Medulla oblongata (tissue), 1 donor: ENCODE measurements at regions not wholly inside any gene's neighbourhood (a gene's known extent, or its start where the extent isn't known, plus 50 kb on each side); places are given as distances from the start of the nearest gene placed in this dataset.
"Not testable (repeated sequence)": the region's sequence is repeated elsewhere in the genome, so short reads cannot be mapped to it uniquely, and the experiment has no call there.

Experiments
- DNase-seq: peaks from one replicate; pipeline ENCODE4 v3.0.0-alpha.2; 2015; ENCODE audit errors: extremely low spot score

DNA sequence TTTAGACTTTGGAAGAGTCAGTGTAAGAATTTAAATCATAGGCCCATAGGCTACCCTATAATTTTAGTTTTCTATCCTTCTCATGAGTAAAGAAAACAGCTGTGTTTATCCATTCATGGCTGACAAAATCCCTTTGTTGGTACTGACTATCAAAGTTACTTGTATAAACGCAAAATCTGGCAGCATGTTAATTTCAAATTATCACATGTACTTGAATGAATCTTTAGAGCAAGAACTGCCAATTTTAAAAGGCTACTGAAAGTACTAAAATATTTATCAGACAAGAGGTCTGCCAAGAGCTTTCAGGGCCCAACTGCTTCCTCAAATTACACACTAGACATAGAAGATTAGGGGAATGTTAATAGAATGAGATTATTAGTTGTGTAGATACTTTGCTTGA, 66.6 kb downstream of the MYL12B start:
- DNase-seq = no peak

DNA sequence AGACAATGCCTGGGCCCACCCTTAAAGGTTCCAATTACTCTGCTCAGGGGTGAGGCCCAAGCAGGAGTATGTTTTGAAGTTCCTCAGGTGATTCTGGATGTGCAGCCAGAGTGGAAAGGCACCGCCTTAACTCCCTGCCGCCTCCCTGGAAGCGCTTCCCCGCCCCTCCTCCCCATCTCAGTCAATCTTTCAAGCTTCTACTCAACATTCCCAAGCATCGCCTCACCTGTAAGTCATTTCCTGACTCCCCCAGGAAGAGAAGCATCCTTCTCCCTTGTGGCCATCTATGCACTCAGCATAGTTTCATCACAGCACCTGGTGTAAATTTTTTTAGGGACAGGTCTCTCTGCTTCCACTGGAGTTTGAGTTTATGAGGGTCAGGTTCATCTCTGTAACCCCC, 67.5 kb downstream of the MYL12B start:
- DNase-seq = no peak

DNA sequence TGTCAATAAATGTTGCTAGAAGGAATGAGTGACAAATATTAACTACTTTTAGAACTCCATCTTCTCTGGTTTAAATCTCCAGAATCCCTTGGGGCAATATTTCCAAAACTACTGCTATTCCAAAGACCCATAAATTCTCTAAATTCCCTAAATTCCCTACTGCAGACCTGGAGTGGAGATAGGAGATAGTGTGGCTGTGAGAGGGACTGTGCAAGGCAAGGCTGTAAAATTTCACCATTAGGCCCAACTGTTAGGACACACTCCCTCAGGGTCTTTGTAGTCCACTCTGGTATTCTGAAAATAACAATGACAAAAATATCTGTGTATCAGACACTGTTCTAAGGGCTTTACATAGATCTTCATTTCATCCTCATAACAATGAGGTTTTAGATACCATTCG, 67.9 kb downstream of the MYL12B start:
- no peak for DNase-seq

DNA sequence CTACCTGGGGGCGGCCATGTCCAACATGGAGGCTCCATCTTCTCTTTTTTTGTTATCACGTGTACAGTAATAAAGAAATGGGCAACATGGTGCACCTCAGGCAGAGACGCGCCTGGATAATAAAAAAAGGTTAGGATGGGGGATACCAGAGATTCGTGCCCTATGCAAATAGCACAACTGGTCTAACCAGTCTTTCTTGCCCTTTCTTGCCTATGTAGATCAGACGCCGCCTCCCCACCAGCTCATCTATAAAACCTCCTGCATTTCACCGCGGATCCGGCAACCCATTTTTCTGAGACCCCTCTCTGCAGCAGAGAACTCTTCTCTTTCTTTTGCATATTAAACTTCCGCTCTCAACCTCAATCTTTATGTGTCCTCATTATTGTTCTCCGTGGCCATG, 68.7 kb downstream of the MYL12B start:
- no peak for DNase-seq

DNA sequence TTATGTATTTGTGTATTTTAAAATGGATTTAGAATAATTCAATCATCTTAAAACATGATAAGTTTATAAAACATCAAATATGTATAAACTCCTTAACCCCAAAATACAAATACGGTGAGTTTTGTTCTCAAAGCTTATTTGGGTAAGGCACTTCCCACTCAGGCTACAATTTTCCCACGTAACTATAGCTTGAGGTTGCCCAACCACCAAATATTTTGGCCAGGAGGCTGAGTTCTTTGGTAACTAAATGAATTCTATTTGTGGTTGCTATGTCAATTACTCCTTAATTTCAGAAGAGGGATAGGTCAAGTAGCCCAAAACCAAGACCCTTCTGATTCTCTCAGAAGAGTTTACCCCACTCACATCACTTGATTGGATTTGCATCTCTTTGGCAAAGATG, 70.4 kb downstream of the MYL12B start:
- no peak for DNase-seq

DNA sequence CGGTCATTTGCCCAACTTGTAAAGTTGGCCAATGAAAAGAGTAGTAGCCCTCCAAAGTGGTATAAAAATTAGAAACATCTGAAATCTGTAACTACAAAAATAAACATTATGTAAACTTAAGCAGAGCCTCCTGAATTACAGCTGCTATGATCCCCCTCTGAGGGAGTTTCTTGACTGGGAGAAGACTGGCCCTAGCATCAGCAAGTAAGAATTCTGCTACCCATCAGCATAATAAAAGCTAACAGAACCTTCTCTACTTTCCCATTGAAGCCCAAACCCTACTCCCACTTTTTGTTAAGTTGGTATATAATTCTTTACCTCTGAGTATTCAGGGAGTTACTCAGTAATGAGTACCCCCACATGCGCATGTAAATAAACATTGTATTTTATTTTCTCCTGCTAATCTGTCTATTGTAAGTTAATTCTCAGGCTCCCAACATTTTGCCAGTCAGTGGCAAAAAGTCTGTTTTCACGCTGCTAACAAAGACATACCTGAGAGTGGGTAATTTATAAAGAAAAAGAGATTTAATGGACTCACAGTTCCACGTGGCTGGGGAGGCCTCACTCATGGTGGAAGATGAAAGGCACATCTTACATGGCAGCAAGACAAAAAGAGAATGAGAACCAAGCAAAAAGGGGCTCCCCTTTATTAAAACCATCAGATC, 71.3 kb downstream of the MYL12B start:
- DNase-seq = no peak

DNA sequence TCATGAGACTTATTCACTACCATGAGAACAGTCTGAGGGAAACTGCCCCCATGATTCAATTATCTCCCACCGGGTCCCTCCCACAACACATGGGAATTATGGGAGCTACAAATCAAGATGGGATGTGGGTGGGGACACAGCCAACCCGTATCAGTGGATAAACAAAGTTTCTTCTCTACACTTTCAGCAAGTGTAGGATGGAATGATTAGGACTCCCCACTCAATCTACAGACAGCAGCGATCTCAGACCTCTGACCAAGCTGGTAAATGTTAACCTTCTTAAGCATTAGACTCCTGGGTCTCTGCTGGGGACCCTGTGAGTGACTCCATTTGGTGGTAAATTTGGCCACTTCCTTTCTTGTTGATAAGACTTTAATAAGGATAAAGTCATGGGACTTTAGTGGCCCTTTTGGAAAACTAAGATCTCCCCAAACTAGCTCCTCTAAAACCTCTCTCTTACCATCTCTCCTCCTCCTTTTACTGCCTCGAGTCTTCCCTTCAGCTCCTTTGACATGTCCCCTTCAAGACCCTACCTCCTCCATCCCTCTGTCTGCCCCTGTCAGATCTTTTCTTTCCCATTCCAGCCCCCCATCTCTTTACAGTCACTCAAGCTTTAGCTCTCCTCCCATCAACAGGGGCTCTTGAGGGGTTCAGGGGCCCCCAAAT, 71.9 kb downstream of the MYL12B start:
- DNase-seq = no peak

DNA sequence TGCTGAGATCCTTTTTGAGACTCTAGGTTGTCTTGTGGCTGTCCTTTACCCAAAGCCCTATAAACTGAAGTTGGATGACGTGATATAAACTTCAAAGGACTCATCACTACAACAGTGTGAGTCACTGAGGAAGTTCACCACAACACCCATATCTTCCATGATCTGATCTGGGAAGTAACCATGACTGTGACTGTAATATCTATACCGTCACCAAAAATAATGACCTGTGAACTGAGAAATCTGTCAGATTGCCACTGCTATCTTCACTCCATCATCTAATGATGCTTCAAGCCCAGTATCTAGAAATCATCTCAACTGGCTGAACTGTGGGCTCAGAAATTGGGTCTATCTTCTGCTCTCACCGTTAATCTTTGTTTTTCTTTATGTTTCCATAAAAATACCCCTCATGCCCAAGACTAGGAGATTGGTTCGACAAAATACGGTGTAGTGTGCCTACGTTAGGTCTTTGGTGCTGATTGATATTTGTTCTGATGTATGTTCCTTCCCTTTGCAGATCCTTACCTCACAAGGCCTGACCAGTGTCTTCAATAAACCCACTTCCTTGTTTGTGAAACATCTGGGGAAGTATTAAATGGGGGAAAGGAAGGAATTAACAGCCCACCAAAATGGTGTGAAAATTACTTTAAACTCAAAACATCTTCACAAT, 78.2 kb downstream of the MYL12B start:
- DNase-seq = no peak

DNA sequence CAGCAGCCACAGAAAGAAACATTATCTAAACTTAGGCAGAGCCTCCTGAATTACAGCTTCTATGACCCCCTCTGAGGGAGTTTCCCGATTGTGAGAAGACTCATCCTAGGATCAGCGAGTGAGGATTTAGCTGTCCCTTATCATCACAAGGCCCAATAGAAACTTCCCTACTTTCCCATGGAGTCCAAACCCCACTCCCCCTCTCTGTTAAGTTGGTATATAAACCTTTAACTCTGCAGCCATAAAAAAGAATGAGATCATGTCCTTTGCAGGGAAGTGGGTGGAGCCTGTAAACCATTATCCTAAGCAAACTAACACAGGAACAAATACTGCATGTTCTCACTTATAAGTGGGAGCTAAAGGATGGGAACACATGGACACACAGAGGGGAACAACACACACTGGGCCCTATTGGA, 78.8 kb downstream of the MYL12B start:
- no peak for DNase-seq

DNA sequence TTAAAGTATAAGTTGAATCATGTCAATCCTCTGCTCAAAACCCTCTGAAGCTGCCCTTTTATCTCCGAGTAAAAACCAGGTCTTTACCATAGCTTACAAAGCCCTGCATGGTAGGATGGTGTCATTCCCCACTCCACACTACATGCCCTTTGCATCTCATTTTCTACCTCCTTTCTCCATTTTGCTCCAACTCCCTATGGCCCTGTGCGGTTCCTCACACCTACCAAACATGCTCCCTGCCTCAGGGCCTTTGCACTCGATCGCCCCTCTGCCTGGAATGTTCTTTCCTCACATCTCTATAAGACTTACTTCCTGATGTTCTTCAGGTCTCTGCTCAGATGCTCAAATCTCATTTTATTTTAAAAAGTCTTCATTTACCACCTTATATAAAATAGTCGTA, 80.7 kb downstream of the MYL12B start:
- DNase-seq = no peak

DNA sequence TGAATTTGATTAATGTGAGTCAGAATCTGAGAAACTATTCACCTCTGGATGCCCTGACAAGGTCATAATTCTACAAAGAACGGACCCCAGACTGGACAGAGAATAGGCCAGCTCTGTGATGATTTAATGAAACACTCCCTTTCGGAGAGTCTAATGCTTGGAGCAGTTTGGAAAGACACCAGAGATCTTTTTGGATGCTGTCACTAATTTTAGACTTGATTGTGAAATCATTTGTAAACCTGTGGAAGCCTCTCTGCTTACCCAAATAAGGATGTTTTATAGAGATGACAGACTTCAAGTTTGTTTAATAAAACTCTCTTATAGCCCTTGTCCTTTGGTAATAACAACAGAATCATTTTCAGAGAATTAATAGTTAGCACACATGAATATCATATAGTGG, 83.5 kb downstream of the MYL12B start:
- no peak for DNase-seq

DNA sequence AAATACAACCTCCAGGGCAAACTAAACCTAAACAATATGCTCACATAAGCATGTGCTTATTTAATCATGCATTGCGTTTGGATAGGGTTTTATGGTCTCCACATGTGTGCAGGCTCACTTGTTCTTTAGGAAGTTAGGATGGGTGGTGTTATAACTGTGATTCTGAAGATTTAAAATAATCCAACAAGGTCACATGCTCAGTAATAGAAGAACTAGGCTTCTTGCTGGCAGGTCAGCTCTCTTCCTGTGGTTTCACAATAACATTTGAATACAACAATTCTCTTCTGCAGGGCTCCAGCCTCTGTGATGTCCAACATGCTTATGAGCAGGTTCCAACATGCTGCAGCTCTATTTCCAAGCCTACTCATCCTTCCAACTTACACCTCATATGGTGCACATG, 84.0 kb downstream of the MYL12B start:
- no peak for DNase-seq

DNA sequence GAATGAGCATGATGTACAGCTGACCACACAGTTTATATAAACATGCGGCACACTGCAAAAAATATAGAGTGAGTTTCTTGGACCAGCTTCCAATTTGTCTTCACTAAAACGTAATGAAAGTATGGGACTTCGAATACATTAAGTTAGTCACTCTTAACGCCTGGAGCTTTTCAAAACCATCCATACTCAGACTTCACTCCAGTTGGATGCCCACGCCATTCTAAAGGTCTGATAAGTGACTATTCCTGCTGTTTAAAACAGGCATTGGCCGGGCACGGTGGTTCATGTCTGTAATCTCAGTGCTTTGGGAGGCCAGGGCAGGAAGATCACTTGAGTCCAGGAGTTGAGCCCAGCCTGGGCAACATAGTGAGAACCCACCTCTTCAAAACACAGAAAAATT, 84.6 kb downstream of the MYL12B start:
- DNase-seq = no peak

DNA sequence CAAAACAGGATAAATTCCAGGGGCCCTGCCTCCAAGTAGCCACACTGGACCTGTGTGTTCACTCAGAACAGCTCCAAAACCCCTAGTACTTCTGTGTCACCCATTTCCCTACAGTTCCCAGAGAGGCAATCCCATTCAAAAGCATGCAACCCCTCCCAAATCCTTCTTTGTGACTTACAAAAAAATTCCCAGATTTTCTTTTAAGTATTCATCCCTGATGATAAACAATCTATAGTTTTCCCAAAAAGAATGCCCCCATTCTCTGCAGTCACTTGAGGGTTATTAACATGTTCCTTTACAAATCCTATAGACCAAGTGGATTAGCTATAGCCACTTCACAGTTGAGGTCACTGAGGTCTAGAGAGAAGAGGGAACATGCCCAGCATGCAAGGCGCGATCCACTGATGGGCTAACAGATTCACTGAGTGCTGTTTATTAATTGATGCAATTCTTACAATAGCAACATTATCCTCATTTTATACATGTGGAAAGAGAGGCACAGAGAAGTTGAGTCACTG, 85.4 kb downstream of the MYL12B start:
- no peak for DNase-seq

DNA sequence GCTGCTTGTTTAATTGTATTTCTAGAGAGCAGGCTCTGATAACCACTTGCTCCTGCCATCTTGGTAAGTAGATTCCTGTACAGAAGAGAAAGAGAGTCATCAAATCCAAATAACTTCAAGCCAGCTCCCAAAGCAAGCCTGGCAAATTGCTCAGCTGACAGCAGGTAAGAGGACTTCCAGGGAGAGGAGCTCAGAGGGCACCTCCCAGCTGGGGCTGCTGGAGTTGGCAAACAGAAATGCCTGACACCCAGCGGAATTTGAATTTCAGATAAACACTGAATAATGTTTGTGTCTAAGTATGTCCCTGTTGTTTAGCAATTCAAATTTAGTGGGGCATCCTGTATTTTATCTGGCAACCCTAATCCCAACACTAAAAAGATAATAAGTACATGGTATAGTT, 86.2 kb downstream of the MYL12B start:
- DNase-seq = no peak

DNA sequence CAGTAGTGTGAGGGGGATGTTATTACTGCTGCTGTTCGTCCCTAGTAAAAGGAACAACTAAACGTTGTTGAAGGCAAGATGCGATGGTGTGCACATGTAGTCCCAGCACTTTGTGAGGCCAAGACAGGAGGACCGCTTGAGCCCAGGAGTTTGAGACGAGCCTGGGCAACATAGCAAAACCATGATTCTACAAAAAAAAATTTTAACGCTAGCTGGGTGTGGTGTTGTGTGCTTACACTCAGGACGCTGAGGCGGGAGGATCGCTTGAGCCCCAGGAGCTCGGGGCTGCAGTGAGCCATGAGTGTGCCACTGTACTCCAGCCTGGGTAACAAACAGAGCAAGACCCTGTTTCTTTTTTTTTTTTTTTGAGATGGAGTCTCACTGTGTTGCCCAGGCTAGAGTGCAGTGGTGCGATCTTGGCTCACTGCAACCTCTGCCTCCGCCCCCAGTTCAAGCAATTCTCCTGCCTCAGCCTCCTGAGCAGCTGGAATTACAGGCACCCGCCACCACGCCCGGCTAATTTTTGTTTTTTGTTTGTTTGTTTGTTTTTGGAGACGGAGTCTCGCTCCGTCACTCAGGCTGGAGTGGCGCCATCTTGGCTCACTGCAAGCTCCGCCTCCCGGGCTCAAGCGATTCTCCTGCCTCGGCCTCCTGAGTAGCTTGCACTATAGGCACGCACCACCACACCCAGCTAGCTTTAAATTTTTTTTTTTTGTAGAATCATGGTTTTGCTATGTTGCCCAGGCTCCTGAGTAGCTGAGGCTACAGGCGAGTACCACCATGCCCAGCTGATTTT, 87.3 kb downstream of the MYL12B start:
- not testable (repeated sequence) for DNase-seq

DNA sequence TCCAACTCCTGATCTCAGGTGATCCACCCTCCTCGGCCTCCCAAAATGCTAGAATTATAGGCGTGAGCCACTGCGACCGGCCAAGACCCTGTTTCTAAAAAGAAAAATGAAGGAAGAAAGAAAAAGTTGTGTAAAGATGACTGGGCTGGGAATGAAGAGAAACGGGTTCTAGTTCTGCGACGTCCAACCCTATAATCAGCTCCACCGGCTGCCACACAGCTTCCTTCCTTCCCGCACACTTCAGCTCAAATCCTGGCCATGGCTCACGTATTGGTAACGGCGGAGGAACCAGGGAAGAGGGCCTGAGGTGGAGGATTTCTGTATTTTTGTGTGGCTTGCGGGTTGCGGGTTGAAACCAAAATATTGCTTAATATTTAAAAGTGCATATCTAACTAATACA, 88.1 kb downstream of the MYL12B start:
- DNase-seq = no peak

DNA sequence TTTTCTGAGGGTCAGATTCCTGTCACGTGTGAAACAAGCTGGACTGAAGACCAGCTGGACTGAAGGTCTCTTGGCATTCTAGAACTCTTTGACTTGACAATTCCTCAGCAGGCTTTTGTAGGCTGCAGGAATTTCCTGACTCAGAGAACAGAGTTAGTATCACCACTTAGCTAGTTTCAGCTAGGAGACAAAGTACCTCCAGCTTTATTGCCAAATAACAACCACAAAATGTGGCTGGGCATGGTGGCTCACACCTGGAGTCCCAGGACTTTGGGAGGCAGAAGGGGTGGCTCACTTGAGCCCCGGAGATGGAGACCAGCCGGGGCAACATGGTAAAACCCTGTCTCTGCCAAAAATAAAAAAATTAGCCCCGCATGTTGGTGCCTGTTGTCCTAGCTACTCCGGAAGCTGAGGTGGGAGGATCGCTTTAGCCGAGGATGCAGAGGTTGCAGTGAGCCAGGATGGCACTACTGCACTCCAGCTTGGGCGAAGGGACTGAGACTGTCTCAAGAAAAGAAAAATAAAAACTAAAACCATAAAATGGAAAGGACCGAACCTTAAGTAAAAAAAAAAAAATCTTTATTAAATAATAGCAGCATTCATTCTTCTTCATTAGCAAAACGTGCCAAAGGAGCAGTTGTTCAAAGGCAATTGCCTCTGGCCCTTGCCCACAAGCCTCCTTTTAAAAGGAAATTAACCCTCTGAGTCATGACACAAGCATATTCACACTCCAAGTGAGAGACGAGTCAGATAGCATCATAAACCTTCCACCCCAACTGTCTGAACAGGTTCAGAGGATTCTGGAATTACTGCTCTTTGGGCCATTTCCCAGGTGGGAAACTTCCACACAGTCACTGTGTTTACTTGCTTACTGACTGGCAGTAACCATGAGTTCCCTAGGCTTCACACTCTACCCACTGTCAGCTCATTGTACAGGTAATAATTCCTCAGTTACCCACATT, 88.9 kb downstream of the MYL12B start:
- DNase-seq = no peak

DNA sequence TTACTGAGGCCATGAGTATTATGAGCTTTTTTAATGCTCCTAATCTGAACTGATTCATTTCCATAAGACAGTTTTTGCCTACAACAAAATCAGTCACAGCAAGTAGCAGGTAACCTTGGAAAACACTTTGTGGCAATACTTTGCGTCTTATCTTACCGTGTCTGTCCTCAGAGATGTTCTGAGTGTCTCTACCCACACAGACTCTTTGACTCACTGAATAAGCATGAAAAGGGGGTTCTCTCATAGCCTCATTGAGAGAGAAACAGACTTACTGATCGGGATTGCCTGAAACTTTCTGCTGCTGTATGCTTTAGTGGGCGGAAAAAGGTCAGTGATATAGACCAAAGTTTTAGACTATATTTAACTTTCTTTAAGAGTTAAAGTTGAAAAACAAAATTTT, 92.6 kb downstream of the MYL12B start:
- DNase-seq = no peak

DNA sequence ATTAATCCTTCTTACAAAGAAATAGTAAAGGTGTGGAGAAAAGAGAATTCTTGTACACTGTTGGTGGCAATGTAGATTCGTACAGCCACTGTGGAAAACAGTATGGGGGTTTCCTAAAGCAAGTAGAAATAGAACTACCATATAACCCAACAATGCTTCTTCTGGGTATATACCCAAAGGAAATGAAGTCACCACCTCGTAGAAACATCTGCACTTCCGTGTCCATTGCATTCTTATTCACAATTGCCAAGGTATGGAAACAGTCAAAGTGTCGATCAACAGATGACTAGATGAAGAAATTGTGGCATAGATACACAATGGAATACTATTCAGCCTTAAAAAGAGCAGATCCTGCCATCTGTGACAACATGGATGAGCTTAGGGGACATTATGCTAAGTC, 93.4 kb upstream of the TGIF1 start:
- no peak for DNase-seq

DNA sequence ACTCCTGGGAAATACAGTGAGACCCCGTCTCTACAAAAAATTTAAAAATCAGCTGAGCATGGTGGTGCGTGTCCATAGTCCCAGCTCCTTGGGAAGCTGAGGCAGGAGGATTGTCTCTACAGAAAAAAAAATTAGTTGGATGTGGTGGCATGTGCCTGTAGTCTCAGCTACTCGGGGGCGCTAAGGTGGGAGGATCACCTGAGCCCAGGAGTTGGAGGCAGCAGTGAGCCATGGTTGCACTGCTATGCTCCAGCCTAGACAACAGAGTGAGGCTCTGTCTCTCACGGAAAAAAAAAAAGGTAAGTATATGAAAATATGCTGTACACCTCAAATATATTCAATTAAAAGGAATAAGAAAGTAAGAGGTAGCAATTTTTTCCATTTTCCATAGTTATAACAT, 92.5 kb upstream of the TGIF1 start:
- DNase-seq = no peak
